Smooth muscle cell (in vitro differentiated cells): ENCODE measurements at regions not wholly inside any gene's neighbourhood (a gene's known extent, or its start where the extent isn't known, plus 50 kb on each side); places are given as distances from the start of the nearest gene placed in this dataset.

Experiments used
- DNase-seq: peaks from one replicate; lab custom pipeline; 2025; ENCODE audit not compliant: unreplicated experiment; lab: John Stamatoyannopoulos, UW
- H2AFZ ChIP-seq: fragments of 200-600 bp; sonication (generic); 2 replicates; pipeline ENCODE4 v1.6.0; 2016; ENCODE audit warnings: antibody characterized with exemption, low read depth, mild to moderate bottlenecking
- H3F3A ChIP-seq: fragments of 200-600 bp; sonication (generic); 2 replicates; pipeline ENCODE4 v1.6.0; 2017; ENCODE audit warnings: antibody characterized with exemption, low read depth
- H3K27ac ChIP-seq: fragments of 200-600 bp; sonication (generic); 2 replicates; pipeline ENCODE4 v1.5.1; 2016; ENCODE audit warnings: low read depth, mild to moderate bottlenecking
- H3K27me3 ChIP-seq: fragments of 200-600 bp; sonication (generic); 2 replicates; pipeline ENCODE4 v1.6.1; 2016; ENCODE audit warnings: low read depth, mild to moderate bottlenecking
- H3K36me3 ChIP-seq: fragments of 200-600 bp; sonication (generic); 2 replicates; pipeline ENCODE4 v1.5.1; 2016; ENCODE audit warnings: low read depth
- H3K4me1 ChIP-seq: fragments of 200-600 bp; sonication (generic); 2 replicates; pipeline ENCODE4 v1.5.1; 2016; ENCODE audit warnings: low read depth
- H3K4me2 ChIP-seq: fragments of 200-600 bp; sonication (generic); 2 replicates; pipeline ENCODE4 v1.6.0; 2016; ENCODE audit warnings: mild to moderate bottlenecking
- H3K4me3 ChIP-seq: fragments of 200-600 bp; sonication (generic); 2 replicates; pipeline ENCODE4 v1.5.1; 2016; ENCODE audit warnings: mild to moderate bottlenecking
- H3K79me2 ChIP-seq: fragments of 200-600 bp; sonication (generic); 2 replicates; pipeline ENCODE4 v1.6.0; 2016; ENCODE audit warnings: low read depth, mild to moderate bottlenecking
- H3K9ac ChIP-seq: fragments of 200-600 bp; sonication (generic); 2 replicates; pipeline ENCODE4 v1.6.0; 2016; ENCODE audit warnings: low read depth
- H3K9me3 ChIP-seq: fragments of 200-600 bp; sonication (generic); replicated peaks from 2 replicates; pipeline ENCODE4 v1.5.1; 2016; ENCODE audit warnings: low read depth
- H4K20me1 ChIP-seq: fragments of 200-600 bp; sonication (generic); 2 replicates; pipeline ENCODE4 v1.6.0; 2016; ENCODE audit warnings: low read depth
- CTCF ChIP-seq: fragments of 200-600 bp; sonication (generic); IDR thresholded peaks from 2 replicates; pipeline ENCODE4 v1.5.1; 2017; ENCODE audit warnings: borderline replicate concordance, mild to moderate bottlenecking, antibody characterized with exemption; ENCODE audit not compliant: insufficient read depth, poor library complexity, severe bottlenecking
- WGBS: methylation state at CpG from one replicate; pipeline ENCODE4 v1.1.7; 2016; ENCODE audit warnings: low lambda C conversion rate; 5-methylcytosine and 5-hydroxymethylcytosine counted together

GRCh38 chr1:18564676-18565075, 66.0 kb upstream of the PAX7 start:
- Histone ChIP-seq H3K27ac (no peak overlapping the region), H3K36me3 (no peaks in the 10 kb centered on the region), H3K4me1 (no peaks in the 10 kb centered on the region), H4K20me1 (no peaks in the 10 kb centered on the region), H3K4me2 (no peak overlapping the region), H2AFZ (no peak overlapping the region), H3K4me3 (no peak overlapping the region), H3F3A (no peaks in the 10 kb centered on the region), H3K9ac (no peak overlapping the region), H3K27me3 (peaks cover 51% of the 10 kb centered on the region), H3K9me3 (no peaks in the 10 kb centered on the region), H3K79me2 (no peaks in the 10 kb centered on the region)
- WGBS = 85% methylated on average over 3 of the region's 3 CpGs
- no peak for DNase-seq
- TF ChIP-seq CTCF = no peak

GRCh38 chr1:18565321-18565720, 65.3 kb upstream of the PAX7 start:
- no peak for TF ChIP-seq CTCF
- WGBS = 87% methylated on average over 2 of the region's 2 CpGs
- Histone ChIP-seq H3K4me3 (no peak overlapping the region), H3K4me1 (no peaks in the 10 kb centered on the region), H3K4me2 (no peak overlapping the region), H3K27me3 (peaks cover 45% of the 10 kb centered on the region), H3K27ac (no peak overlapping the region), H3K36me3 (no peaks in the 10 kb centered on the region), H3K9ac (no peak overlapping the region), H3K9me3 (no peaks in the 10 kb centered on the region), H4K20me1 (no peaks in the 10 kb centered on the region), H2AFZ (no peak overlapping the region), H3K79me2 (no peaks in the 10 kb centered on the region), H3F3A (no peaks in the 10 kb centered on the region)
- no peak for DNase-seq

GRCh38 chr1:18568489-18568888, 62.2 kb upstream of the PAX7 start:
- Histone ChIP-seq H3K9ac (no peak overlapping the region), H3K4me3 (no peak overlapping the region), H3K4me1 (no peaks in the 10 kb centered on the region), H3K9me3 (no peaks in the 10 kb centered on the region), H4K20me1 (no peaks in the 10 kb centered on the region), H3F3A (no peaks in the 10 kb centered on the region), H2AFZ (no peak overlapping the region), H3K27ac (no peak overlapping the region), H3K79me2 (no peaks in the 10 kb centered on the region), H3K36me3 (no peaks in the 10 kb centered on the region), H3K27me3 (peaks cover 37% of the 10 kb centered on the region), H3K4me2 (no peak overlapping the region)
- no peak for TF ChIP-seq CTCF
- DNase-seq = no peak
- WGBS = 77% methylated on average over 2 of the region's 2 CpGs

GRCh38 chr1:18569251-18569650, 61.4 kb upstream of the PAX7 start:
- H2AFZ ChIP-seq = no peak overlapping the region
- no peaks in the 10 kb centered on the region for H3K79me2 ChIP-seq
- H3K9me3 ChIP-seq = no peaks in the 10 kb centered on the region
- DNase-seq = no peak
- no peak overlapping the region for H3K27ac ChIP-seq
- H3K4me2 ChIP-seq = no peak overlapping the region
- TF ChIP-seq CTCF = no peak
- WGBS = 89% methylated on average over 8 of the region's 8 CpGs
- H3K36me3 ChIP-seq = no peaks in the 10 kb centered on the region
- H3K9ac ChIP-seq = no peak overlapping the region
- peaks cover 31% of the 10 kb centered on the region for H3K27me3 ChIP-seq
- H3F3A ChIP-seq = no peaks in the 10 kb centered on the region
- no peak overlapping the region for H3K4me3 ChIP-seq
- H3K4me1 ChIP-seq = no peaks in the 10 kb centered on the region
- H4K20me1 ChIP-seq = no peaks in the 10 kb centered on the region
